Left hindlimb (tissue), 1 donor: ENCODE measurements at regions not wholly inside any gene's neighbourhood (a gene's known extent, or its start where the extent isn't known, plus 50 kb on each side); places are given as distances from the start of the nearest gene placed in this dataset.

Experiments used
- DNase-seq: peaks from one replicate; pipeline ENCODE4 v3.0.0-alpha.2; 2018

GRCh38 chr12:76216585-76217472 is 131.4 kb downstream of the BBS10 start:
- DNase-seq: no peak

- DNase-seq: no peak
Measured at GRCh38 chr12:76208129-76208528, 123.6 kb upstream of the NAP1L1 start.

DNA sequence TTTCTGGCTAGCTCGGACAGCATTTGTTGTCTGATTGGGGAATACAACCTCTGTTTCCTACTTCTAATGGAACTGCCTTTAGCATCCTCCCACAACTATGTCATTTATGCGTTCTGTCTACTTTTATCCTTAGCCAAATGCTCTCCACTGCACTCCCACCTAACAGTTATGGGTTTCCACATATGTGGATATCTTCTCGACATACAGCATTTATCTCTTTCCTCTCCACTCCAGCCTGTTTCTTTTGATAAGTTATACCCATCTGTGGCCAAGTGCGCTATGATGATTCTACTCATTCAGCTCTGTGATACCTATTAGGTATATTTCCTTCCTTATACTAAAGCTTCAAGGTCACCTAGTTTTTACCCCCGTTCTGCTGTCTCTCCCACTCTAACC is 122.2 kb upstream of the NAP1L1 start:
- DNase-seq: no peak

DNA sequence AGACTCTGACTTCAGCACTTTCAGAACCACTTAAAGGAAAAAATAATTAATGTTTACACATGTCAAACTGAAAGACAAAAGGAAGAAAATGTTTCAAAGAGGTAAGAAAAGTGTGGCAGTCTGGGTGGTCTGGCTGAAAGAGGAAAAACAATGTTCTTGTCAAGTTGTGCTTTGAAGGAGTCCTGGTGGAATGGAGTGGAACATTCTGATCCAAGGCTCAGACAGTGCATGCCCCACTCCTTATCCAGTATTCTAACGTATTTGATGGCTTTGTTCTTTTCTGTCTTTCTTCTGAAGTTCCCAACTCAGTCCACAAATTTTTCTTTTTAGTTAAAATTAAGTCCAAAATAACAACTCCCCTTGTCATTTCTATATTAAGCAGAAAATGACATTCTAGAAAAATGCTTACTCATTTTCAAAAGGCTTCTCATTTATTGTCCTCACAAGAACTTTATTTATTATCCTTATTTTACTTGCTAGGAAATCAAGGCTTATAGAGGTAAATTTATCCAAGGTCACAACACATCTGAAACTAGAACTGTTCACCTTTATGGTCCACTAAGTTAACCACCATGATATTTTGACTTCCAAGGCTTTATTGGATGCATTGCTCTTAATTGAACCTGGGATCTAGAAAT is 121.7 kb upstream of the NAP1L1 start:
- no peak for DNase-seq

DNA sequence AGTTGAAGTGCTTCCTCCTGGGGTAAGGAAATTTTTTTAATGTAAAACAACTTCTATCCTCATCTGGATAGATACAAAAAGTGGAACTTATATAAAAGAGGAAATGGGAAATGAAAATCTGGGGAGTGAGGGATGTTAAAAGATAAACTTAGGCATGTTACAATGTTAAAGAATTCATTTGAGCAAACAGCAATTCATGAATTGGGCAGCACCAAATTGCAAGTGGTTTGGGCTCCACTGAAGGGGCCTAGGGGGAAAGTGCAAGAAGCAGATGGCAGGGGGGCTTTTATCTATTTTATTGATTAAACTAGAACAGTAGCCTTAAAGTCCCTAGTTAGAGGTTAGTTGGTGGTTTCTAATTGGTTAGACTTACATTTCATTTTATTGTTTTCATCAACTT is 118.1 kb upstream of the NAP1L1 start:
- DNase-seq: no peak

- DNase-seq: no peak
Measured at GRCh38 chr12:76201758-76202157, 117.3 kb upstream of the NAP1L1 start.

- no peak for DNase-seq
Measured at GRCh38 chr12:76201316-76201715, 116.8 kb upstream of the NAP1L1 start.

- no peak for DNase-seq
Measured at GRCh38 chr12:76199808-76200207, 115.3 kb upstream of the NAP1L1 start.

GRCh38 chr12:76198839-76199238 is 114.4 kb upstream of the NAP1L1 start:
- no peak for DNase-seq

DNA sequence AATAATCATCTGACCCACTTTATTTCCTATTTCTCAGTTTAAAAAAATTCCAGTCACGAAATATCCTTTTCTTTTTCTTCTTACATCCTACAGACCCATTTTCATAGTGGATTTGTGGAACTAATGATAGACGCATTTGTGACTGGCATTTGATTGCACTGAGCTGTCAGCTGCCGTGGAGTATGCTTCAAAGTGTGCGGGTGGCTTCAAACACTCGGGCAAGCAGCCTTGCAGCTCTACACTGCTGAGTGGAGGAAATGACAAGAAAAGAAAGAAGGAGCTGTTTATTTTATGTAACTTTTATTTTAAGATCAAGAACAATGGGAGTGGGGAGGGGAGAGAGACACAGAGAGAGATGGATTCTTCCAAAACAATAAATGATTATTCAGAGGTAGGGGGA is 112.8 kb upstream of the NAP1L1 start:
- DNase-seq: no peak

DNA sequence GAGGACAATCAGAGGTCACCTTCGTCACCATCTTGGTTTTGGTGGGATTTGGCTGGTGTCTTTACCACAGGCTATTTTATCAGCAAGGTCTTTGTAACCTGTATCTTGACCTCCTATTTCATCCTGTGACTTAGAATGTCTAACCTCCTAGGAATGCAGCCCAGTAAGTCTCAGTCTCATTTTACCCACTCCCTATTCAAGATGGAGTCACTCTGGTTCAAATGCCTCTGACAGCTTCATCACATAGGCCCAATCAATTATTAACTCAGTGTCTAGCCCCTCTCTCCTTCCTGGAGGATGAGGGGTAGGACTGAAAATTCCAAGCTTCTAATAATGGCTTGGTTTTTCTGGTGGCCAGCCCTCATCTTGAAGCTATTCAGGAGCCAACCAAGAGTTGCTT is 111.4 kb upstream of the NAP1L1 start:
- no peak for DNase-seq

GRCh38 chr12:76194724-76195123 is 110.2 kb upstream of the NAP1L1 start:
- DNase-seq: no peak

- DNase-seq: no peak
Measured at GRCh38 chr12:76193961-76194360, 109.5 kb upstream of the NAP1L1 start.

DNA sequence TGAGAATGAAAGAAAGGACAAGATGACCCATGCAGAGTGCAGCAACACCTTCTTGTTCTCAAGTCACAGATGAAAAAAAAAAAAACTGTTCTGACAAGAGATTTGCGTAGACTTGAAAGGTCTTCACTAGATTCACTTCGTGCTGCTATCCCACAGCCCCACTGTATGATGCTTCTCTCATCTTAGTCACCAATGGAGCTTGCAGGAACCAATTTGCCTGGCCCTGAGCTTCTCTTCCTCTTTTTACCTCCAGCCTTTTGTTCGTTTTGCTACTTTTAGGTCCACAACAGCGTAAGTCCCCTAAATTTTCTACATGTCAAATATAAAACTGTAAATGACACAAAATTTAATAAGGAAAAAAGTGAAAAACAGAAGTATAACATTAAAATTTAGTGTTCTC is 107.9 kb upstream of the NAP1L1 start:
- DNase-seq: no peak

- DNase-seq: no peak
Measured at GRCh38 chr12:76190299-76190698, 105.8 kb upstream of the NAP1L1 start.

DNA sequence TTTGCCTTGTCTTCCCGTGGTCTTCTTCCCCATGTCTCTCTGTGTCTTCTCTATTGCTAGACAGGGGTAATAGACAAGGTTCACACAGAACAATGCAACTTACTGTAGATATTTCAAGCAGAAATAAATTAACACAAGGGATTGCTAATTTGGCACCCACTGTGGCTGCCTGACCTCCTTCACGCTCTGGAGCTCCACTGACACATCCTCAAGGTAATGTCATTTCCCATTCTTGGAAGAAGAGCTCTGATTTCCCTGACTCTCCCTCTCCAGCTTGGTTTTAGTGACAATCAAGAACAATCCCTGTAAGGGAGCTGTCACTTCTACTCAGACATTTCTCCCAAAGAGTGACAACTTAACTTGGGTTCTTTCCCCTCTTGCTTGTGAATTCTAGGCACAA is 105.4 kb upstream of the NAP1L1 start:
- no peak for DNase-seq

DNA sequence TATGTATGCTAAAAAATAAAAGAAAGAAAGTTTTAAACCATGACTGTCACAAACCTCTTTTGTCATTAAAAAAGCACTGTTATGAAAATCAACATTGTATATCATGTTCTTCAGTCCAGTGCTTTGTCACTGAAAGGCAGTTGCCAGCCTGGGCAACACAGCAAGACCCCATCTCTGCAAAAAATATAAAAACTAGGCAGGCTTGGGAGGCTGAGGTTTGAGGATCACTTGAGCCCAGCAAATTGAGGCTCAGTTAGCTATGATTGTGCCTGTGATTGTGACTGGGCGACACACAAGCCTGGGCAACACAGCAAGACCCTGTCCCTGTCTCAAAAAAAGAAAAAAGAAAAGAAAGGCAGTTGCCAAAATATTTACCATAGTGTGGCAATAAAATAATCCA is 102.7 kb upstream of the NAP1L1 start:
- DNase-seq: no peak

DNA sequence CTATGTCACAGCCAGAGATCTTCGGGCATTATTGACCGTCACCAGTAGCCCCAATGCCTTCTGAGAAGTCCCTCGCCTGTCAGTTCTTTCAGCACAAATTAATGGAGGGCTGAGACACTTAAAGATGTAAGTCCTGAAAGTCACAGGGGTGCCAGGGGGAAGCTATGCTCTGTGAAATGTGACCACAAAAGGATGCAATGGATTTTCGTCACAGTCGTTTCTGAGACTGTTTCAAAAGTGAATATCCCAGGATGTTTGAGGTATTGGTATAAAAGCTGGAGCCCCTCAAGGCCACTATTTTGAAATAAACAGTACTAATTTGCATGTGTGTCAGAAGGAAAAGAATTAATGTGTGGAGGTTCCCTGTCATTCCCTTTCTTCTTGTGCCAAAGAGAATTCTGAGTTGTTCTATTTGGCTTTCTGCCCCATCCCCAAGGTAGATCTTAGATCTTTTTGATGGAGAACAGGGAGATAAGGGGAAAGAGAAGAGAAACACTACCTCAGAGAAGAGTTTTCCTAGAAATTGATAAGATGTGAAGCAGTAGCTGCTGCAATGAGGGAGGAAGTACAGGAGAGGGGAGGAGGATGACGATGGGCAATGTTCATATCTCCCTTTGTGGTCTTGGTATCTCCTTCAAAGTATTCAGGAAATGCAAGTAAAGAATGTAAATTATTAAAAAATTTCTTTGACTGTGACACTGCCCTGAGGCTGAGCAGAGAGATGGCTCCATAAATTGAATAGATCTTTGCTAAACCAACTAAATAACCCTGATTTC is 101.8 kb upstream of the NAP1L1 start:
- no peak for DNase-seq

- no peak for DNase-seq
Measured at GRCh38 chr12:76183459-76184186, 99.1 kb upstream of the NAP1L1 start.

DNA sequence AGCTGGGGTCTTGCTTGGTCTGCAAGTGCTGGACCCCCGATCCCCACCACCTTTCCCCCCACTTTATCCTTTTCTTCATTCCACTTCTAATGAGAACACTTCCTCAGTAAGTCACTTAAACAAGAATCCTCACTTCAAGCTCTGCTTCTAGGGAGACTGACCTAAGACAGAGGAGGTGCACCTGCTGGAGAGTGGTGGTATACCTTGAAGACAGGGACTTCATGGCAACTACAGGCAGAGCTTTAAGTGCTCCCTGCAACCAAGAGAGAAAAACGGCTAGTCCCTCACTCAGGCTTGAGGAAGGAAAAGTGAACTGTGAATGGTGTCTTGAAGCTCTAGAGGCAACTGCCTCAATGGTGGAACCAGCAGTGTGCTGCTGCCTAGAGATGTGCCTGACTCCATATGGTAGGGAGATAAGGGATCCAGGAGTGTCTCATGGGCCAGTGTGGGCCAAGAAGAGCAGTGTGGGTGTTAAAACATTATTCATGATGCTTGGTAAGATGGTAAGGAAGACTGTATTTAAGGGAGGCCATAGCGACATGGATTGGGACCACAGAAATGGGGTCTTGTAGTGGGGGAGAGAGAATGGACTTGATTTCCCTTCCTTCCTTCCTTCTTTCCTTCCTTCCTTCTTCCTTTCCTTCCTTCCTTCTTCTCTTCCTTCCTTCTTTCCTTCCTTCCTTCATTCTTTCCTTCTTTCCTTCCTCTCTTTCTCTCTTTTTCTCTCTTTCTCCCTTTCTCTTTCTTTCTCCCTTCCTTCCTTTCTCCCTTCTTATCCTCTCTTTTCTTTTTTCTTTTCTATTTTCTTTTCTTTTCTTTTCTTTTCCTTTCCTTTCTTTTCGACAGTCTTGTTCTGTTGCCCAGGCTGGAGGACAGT is 96.2 kb upstream of the NAP1L1 start:
- no peak for DNase-seq

GRCh38 chr12:76178452-76178851 is 94.0 kb upstream of the NAP1L1 start:
- no peak for DNase-seq

DNA sequence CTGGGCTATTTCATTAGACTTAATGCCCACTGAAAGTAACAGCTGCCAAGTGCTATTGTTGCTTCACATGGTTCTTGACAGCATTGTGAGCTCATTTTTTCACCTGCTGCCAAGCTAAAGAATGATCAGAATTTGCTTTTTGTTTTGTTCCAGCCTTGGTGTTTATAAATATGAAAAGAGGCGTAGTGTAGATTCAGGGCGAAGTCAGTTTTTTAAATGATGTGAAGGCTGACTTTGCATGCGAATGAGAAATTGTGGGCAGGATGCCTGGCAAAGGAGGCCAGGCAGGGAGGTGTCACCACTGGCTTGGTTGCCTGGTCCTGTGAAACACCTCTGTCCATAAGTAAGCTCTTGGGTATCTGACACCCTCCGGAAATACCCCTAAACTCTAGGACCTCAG is 93.3 kb upstream of the NAP1L1 start:
- no peak for DNase-seq
